ENCODE measurements at regions not wholly inside any gene's neighbourhood (a gene's known extent, or its start where the extent isn't known, plus 50 kb on each side); places are given as distances from the start of the nearest gene placed in this dataset.

DNA sequence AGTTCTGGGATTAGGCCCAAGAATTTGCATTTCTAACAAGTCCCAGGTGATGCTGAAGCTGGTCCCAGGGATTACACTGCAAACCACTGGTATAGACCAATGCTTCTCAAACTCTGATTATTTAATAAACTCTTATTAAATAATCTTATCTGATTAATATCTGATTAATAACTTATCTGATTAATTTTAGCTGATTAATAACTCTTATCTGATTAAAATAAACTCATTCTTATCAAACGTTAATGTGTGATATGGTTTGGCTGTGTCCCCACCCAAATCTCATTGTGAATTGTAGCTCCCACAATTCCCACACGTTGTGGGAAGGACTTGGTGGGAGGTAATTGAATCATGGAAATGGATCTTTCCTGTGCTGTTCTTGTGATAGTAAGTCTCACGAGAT, 78.6 kb upstream of the TANC2 start:
- DNase-seq = no peak
- in situ Hi-C loops (cut with HindIII; ENCODE audit: low pct_ligation_motif_present, low pct_unique_long_range_greater_than_20kb, low sequenced_read_pairs) = no loop called here

DNA sequence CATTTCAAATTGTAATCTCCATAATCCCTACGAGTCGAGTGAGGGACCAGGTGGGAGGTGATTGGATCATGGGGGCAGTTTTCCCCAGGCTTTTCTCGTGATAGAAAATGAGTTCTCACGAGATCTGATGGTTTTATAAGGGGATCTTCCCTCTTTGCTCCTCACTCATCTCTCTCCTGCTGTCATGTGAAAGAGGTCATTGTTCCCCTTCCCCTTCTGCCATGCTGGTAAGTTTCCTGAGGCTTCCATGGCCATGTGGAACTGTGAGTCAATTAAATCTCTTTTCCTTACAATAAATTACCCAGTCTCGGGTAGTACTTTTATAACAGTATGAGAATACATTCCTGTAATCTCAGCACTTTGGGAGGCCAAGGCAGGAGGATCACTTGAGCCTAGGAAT, 76.7 kb upstream of the MARCHF10 start:
- in situ Hi-C loops (cut with HindIII; ENCODE audit: low pct_ligation_motif_present, low pct_unique_long_range_greater_than_20kb, low sequenced_read_pairs) = no loop called here
- no peak for DNase-seq

DNA sequence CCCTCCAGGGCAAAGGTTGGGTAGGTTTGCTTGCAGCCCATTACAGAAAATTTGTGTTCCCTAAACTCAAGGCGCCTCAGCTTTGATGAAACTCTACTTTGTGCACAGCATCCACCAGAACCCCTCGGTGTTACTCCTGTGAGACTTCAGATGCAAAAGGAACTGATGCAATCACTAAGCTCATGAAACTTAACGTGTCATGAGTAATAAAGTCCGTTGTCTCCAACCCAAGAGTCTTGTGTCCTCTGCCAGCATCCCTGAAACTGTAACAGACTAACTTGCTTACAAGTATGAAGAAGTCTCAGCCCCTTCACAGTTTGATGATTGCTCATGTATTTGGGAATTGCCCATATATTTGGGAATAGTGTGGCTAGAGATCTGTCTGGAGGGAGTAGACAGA, 74.8 kb upstream of the MARCHF10 start:
- in situ Hi-C loops (cut with HindIII; ENCODE audit: low pct_ligation_motif_present, low pct_unique_long_range_greater_than_20kb, low sequenced_read_pairs) = no loop called here
- no peak for DNase-seq

DNA sequence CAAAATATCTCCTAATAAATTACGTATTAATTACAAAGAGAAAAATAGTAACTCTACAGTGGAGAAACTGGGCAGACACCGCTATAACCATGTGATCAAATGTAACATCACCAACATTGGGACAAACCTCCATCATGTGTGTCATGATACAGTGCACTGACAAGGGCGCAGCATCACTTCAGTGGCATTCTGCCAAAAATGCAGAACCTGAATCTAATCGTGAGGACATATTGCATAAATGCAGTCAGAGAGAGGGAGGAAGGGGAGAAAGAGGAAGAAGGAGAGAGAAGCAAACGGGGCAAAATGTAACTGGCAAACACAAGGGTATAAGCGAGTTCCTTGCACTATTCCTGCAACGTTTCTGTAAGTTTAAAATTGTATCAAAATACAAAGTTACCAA, 74.2 kb upstream of the MARCHF10 start:
- DNase-seq = no peak
- in situ Hi-C loops (cut with HindIII; ENCODE audit: low pct_ligation_motif_present, low pct_unique_long_range_greater_than_20kb, low sequenced_read_pairs) = no loop called here

DNA sequence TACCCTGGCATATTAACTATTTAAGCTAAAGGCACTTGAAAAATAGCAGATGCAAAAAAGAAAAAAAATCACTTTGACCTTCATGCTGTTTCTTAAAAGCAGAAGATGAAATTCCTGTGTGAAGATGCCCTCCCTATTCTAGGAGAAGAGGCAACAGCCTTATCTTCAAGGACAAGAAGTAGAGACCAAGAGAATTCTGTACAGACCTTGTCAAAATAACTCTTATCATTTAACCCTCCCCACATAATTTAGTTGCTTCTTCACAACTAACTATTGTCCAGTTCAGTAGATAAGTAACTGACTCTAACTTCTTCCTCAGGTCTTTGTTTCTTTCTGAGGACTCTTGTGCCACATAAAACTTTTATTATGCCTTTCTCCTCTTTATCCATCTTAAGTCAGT, 72.0 kb upstream of the MARCHF10 start:
- in situ Hi-C loops (cut with HindIII; ENCODE audit: low pct_ligation_motif_present, low pct_unique_long_range_greater_than_20kb, low sequenced_read_pairs) = no loop called here
- DNase-seq = no peak

DNA sequence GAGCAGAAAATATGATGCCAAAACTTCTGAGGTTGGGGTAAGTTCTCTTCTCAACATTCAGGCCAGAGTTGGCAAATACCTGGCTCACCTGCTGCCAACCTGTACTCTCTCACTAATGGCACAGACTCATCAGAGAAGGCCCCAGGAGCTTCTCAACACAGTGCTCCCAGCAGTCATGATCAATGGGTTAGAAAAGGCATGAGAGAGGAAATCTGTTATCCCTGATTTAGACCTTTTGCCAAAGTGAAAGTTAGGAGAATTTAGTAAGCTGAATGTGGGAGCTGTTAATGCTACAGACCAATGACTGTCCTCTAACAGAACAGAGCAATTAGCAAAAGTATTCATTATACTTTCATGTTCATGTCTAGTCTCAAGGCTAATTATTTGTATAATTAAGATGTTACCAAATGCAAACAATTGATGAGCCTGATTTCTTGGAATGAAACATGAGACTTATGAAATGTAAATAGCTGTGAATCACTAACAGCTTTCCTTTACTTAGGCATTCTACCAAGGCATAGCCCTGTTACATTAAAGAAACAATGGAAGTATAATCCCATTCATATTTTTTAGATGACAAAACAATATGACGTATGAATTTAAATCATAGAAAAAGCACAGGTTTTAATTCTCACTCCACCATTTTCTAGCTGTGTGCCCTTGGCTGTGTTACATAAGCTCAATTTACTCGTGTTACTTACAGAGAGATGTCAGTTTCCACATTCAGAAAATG, 68.7 kb upstream of the MARCHF10 start:
- in situ Hi-C loops (cut with HindIII; ENCODE audit: low pct_ligation_motif_present, low pct_unique_long_range_greater_than_20kb, low sequenced_read_pairs) = no loop called here
- no peak for DNase-seq

GRCh38 chr17:62876063-62876462, 67.9 kb upstream of the MARCHF10 start:
- in situ Hi-C loops (cut with HindIII; ENCODE audit: low pct_ligation_motif_present, low pct_unique_long_range_greater_than_20kb, low sequenced_read_pairs) = no loop called here
- no peak for DNase-seq

DNA sequence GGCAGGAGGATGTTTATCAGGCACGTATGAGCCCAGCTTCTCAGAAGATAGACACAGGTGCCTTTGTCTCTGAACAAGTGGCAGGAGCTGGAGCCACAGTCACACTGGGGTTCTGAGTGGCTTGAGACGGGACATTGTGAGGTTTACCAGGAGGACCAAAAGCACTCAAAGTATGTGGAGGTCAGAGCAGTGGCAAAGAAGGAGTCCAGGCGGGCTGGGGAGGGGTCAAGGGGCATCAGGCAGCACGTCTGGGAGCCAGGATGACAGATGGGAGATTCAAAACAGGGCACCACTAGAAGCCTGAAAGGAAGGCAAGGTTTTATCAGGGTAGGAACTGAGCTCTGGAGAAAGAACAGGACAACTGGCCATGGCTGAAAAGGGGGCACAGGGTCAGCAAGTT, 67.2 kb upstream of the MARCHF10 start:
- in situ Hi-C loops (cut with HindIII; ENCODE audit: low pct_ligation_motif_present, low pct_unique_long_range_greater_than_20kb, low sequenced_read_pairs) = no loop called here
- no peak for DNase-seq

GRCh38 chr17:62871291-62871690, 63.2 kb upstream of the MARCHF10 start:
- in situ Hi-C loops (cut with HindIII; ENCODE audit: low pct_ligation_motif_present, low pct_unique_long_range_greater_than_20kb, low sequenced_read_pairs) = no loop called here

GRCh38 chr17:62870552-62870971, 62.4 kb upstream of the MARCHF10 start:
- in situ Hi-C loops (cut with HindIII; ENCODE audit: low pct_ligation_motif_present, low pct_unique_long_range_greater_than_20kb, low sequenced_read_pairs) = no loop called here
- DNase-seq = no peak

More at GRCh38 chr17:62871291-62871690, 63.2 kb upstream of the MARCHF10 start:
- no peak for DNase-seq

- in situ Hi-C loops (cut with HindIII; ENCODE audit: low pct_ligation_motif_present, low pct_unique_long_range_greater_than_20kb, low sequenced_read_pairs) = no loop called here
- no peak for DNase-seq
Observed at GRCh38 chr17:62870030-62870541, 62.0 kb upstream of the MARCHF10 start.

GRCh38 chr17:62868723-62869122, 60.6 kb upstream of the MARCHF10 start:
- in situ Hi-C loops (cut with HindIII; ENCODE audit: low pct_ligation_motif_present, low pct_unique_long_range_greater_than_20kb, low sequenced_read_pairs) = no loop called here
- DNase-seq = no peak

DNA sequence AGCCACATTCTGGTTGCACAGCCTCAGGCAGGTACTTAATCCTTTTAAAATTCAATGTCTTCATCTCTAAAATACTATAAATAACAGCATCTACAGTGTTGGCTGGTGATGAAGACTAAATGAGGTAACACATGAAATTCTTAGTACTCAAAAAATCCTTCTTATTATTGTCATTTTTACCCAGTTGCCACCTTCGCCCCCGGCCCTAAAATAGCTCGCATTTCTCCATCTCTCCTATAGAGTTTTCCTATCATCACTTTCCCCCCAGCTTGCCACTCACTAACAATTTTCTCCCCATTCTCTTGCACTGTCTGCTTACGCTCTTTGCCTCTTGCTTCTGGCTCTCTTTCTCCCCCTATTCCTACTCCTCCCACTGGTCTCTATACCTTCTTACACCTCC, 59.9 kb upstream of the MARCHF10 start:
- DNase-seq = no peak
- in situ Hi-C loops (cut with HindIII; ENCODE audit: low pct_ligation_motif_present, low pct_unique_long_range_greater_than_20kb, low sequenced_read_pairs) = no loop called here

DNA sequence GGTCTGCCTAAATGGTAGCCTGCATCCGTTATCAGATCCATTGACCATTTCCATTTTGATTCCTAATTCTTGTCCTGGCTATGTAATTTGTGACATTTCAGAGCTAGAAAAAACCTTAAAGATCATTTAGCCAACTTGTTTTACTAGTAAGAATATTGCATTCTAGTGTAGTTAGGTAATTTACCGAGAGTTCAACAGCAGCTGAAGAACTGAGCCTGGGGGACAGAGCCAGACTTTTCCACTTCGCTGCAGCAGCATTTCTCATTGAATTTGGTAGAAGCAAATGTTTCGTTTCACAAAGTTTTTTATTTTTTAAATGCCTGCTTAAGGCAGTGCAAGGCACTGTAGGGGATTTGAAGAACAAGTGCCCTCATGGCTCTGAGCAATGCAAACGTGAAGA, 59.2 kb upstream of the MARCHF10 start:
- in situ Hi-C loops (cut with HindIII; ENCODE audit: low pct_ligation_motif_present, low pct_unique_long_range_greater_than_20kb, low sequenced_read_pairs) = no loop called here
- DNase-seq = no peak

DNA sequence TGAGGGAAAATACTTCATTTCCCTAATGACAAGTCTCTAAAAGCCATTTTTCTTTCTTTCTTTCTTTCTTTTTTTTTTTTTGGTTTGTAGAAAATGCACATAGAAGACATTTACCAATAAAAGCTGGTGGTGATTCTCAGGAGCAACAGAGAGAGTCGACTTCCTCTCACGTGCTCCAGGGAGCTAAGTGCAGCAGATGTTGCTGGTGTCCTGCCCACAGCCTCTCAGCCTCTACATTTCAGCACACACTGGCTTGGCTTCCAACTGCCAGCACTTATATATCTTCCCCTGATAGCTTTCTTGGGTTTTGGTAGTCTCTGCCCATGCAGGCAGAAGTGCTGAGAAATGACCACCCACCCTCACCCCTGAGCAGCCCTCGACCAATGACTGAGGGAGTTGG, 58.4 kb upstream of the MARCHF10 start:
- in situ Hi-C loops (cut with HindIII; ENCODE audit: low pct_ligation_motif_present, low pct_unique_long_range_greater_than_20kb, low sequenced_read_pairs) = no loop called here
- DNase-seq = no peak

GRCh38 chr17:62865586-62865985, 57.5 kb upstream of the MARCHF10 start:
- in situ Hi-C loops (cut with HindIII; ENCODE audit: low pct_ligation_motif_present, low pct_unique_long_range_greater_than_20kb, low sequenced_read_pairs) = no loop called here
- DNase-seq = no peak

- in situ Hi-C loops (cut with HindIII; ENCODE audit: low pct_ligation_motif_present, low pct_unique_long_range_greater_than_20kb, low sequenced_read_pairs) = no loop called here
- DNase-seq = no peak
Observed at GRCh38 chr17:62862251-62862650, 54.1 kb upstream of the MARCHF10 start.

DNA sequence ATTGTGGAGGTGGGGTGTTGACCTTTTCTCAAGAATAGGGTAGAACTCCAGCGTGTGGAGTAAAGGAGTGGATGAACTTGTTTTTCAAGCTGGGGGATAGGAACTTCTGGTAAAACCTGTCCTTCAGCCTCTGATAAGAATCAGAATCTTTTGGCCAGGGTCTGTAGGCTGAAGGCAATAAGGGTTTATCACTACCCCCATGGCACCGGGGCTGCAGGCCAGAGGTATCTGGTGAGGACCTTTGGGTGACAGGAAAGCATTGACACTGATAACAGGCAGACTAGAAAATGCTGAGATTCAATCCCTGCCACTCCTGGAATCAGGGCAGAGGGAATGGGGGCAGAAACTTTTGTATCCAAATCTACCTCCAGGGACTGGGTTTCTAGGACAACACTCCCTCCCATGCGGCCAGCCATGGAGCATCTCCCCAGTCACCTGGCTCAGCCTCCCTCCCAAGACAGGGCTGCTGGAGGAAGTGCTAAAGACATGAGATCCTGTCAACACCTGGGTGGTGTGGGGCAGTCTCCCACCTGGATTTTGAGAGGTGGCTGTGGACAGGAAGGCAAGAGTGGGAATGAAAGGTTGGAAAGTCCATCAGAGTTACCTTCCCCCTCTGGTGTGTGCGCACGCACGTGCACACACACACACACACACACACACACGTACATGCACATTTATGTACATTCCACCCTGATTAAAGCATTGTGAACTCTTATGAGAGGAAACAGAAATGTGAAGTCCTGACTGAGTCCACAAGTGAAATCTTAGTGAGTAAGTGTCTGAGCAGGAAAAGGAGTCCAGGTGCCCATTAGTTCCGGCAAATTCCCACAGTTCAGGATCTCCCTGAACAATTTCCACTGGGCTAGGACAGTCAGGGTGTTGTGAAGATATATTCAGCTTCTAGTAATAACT, 53.1 kb upstream of the MARCHF10 start:
- in situ Hi-C loops (cut with HindIII; ENCODE audit: low pct_ligation_motif_present, low pct_unique_long_range_greater_than_20kb, low sequenced_read_pairs) = no loop called here
- no peak for DNase-seq

DNA sequence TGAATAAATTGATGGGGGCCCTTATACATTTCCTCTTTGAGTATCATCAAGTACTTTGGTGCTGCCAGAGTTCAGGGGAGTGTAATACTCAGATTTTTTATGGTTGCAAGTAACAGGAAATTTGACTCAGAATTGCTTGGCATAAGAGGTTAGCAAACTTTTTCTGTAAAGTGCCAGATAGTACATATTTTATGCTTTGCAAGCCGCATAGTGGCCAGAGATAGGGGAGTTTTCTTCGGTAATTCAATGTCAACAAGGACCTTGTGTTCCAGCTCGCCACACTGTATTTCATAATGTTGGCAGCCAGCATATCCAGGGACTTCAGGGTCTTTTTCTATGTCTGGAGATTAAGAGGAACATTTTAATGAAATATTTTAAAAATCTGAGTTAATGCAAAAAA, 51.0 kb upstream of the MARCHF10 start:
- in situ Hi-C loops (cut with HindIII; ENCODE audit: low pct_ligation_motif_present, low pct_unique_long_range_greater_than_20kb, low sequenced_read_pairs) = no loop called here

More for the DNA sequence above, 51.0 kb upstream of the MARCHF10 start:
- DNase-seq = no peak

Measured in ACHN (cell line).